Endothelial cell of umbilical vein (primary cell): ENCODE measurements at regions not wholly inside any gene's neighbourhood (a gene's known extent, or its start where the extent isn't known, plus 50 kb on each side); places are given as distances from the start of the nearest gene placed in this dataset.

Experiments used
- BruUV-seq: library from RNA; stranded (reverse); fragments of 400-500 nt; replicated peaks from 2 replicates; lab custom pipeline; 2021; lab: Mats Ljungman, UMichigan
- CTCF ChIA-PET: fragments of 300-600, 350-600 bp; sonication (Branson Sonifier 250); formaldehyde crosslinking; loops from one replicate; lab custom pipeline; 2021; ENCODE audit warnings: antibody characterized with exemption, inconsistent platforms; lab: Charles Lee
- POLR2A ChIA-PET: fragments of 300-600, 350-600 bp; sonication (Branson Sonifier 250); formaldehyde crosslinking; loops from one replicate; lab custom pipeline; 2021; ENCODE audit warnings: antibody characterized with exemption, inconsistent platforms; lab: Charles Lee
- DNase-seq: peaks from one replicate; pipeline ENCODE4 v3.0.0-alpha.2; 2011; ENCODE audit warnings: low read depth, low spot score
- FAIRE-seq: peaks from 2 replicates; lab custom pipeline; 2011; peaks lifted over from hg19 to GRCh38; lab: Jason Lieb, UNC
- H2AFZ ChIP-seq: 2 replicates; pipeline ENCODE4 v1.6.0; 2012; ENCODE audit warnings: low read depth, low read length, control low read depth, inconsistent platforms
- H3K27ac ChIP-seq: 2 replicates; pipeline ENCODE4 v1.5.1; 2011; ENCODE audit warnings: low read depth, mild to moderate bottlenecking, control low read depth, low read length, moderate library complexity; ENCODE audit not compliant: insufficient read depth
- H3K27me3 ChIP-seq, 2 experiments: 2 replicates each; pipeline versions ENCODE4 v1.6.0 to v1.6.1; 2011; ENCODE audit warnings: low read length in 2 of 2, mixed read lengths in 1 of 2; ENCODE audit not compliant: control insufficient read depth in 2 of 2, insufficient read depth in 2 of 2
- H3K36me3 ChIP-seq, 2 experiments: 2 replicates in 1 of 2; 3 replicates in 1 of 2; pipeline ENCODE4 v1.5.1; 2011; ENCODE audit warnings: low read length in 2 of 2, mild to moderate bottlenecking in 1 of 2, moderate library complexity in 1 of 2; ENCODE audit not compliant: control insufficient read depth in 2 of 2, insufficient read depth in 2 of 2; ENCODE audit errors: extremely low read depth in 1 of 2
- H3K4me1 ChIP-seq: 3 replicates; pipeline ENCODE4 v1.5.1; 2011; ENCODE audit warnings: mild to moderate bottlenecking, low read length; ENCODE audit not compliant: control insufficient read depth, insufficient read depth; ENCODE audit errors: extremely low read depth
- H3K4me2 ChIP-seq: 2 replicates; pipeline ENCODE4 v1.6.1; 2011; ENCODE audit warnings: low read length, control low read depth, mixed read lengths; ENCODE audit not compliant: insufficient read depth
- H3K4me3 ChIP-seq, 3 experiments: fragments of 200-600 bp in 1 of 3; sonication (generic), shearing (Covaris generic) in 1 of 3; replicated peaks in 1 of 3; 2 replicates each; pipeline ENCODE4 v1.5.1; 2011 to 2016; ENCODE audit warnings: control low read depth in 3 of 3, low read length in 3 of 3, mild to moderate bottlenecking in 2 of 3, inconsistent platforms in 1 of 3, low read depth in 1 of 3, moderate library complexity in 1 of 3; ENCODE audit not compliant: insufficient read depth in 1 of 3
- H3K79me2 ChIP-seq: 2 replicates; pipeline ENCODE4 v1.6.0; 2012; ENCODE audit warnings: low read length, inconsistent platforms; ENCODE audit not compliant: control insufficient read depth, insufficient read depth
- H3K9ac ChIP-seq: replicated peaks from 2 replicates; pipeline ENCODE3; 2011; ENCODE audit warnings: low read length, control low read depth; ENCODE audit not compliant: insufficient read depth; ENCODE audit errors: extremely low read depth
- H3K9me1 ChIP-seq: replicated peaks from 3 replicates; pipeline ENCODE4 v1.6.0; 2011; ENCODE audit warnings: mild to moderate bottlenecking, low read length; ENCODE audit not compliant: control insufficient read depth, insufficient read depth; ENCODE audit errors: extremely low read depth
- H3K9me3 ChIP-seq: replicated peaks from 2 replicates; pipeline ENCODE4 v1.5.1; 2012; ENCODE audit warnings: low read length, inconsistent platforms; ENCODE audit not compliant: control insufficient read depth, insufficient read depth
- H4K20me1 ChIP-seq: replicated peaks from 2 replicates; pipeline ENCODE3; 2011; ENCODE audit warnings: mild to moderate bottlenecking, low read length; ENCODE audit not compliant: control insufficient read depth, insufficient read depth; ENCODE audit errors: extremely low read depth
- CTCF ChIP-seq, 2 donors: IDR thresholded peaks; 1 replicate in 1 of 2; 2 replicates in 1 of 2; pipeline ENCODE4 v1.5.1; 2011; ENCODE audit warnings: low read length in 2 of 2, mild to moderate bottlenecking in 2 of 2, moderate library complexity in 2 of 2, control low read depth in 1 of 2, inconsistent platforms in 1 of 2, low read depth in 1 of 2; ENCODE audit not compliant: insufficient read depth in 1 of 2; ENCODE audit errors: extremely low read depth in 1 of 2
- EZH2 ChIP-seq: IDR thresholded peaks from 2 replicates; pipeline ENCODE4 v1.6.1; 2012; ENCODE audit warnings: borderline replicate concordance, low read depth, mild to moderate bottlenecking, moderate library complexity, low read length, inconsistent platforms; ENCODE audit not compliant: severe bottlenecking
- FOS ChIP-seq: IDR thresholded peaks from 2 replicates; pipeline ENCODE4 v1.6.1; 2011; ENCODE audit warnings: mild to moderate bottlenecking, low read length, moderate library complexity, borderline replicate concordance; ENCODE audit not compliant: insufficient read depth
- GATA2 ChIP-seq: IDR thresholded peaks from 2 replicates; pipeline ENCODE4 v1.7.0; 2011; ENCODE audit warnings: low read depth, mild to moderate bottlenecking, moderate library complexity, mixed read lengths, low read length; ENCODE audit not compliant: insufficient read length, insufficient read depth
- JUN ChIP-seq: IDR thresholded peaks from 2 replicates; pipeline ENCODE4 v1.6.1; 2011; ENCODE audit warnings: borderline replicate concordance, low read depth; ENCODE audit not compliant: insufficient read length, insufficient read depth
- MAX ChIP-seq: IDR thresholded peaks from 2 replicates; pipeline ENCODE4 v1.6.1; 2011; ENCODE audit not compliant: insufficient read depth, insufficient read length
- MYC ChIP-seq: IDR thresholded peaks from one replicate; pipeline ENCODE4 v1.6.1; 2011; ENCODE audit warnings: mild to moderate bottlenecking, low read depth, low read length
- POLR2A ChIP-seq: IDR thresholded peaks from 2 replicates; pipeline ENCODE4 v1.6.1; 2012; ENCODE audit warnings: low read depth, mild to moderate bottlenecking, control low read depth, low read length
- POLR2AphosphoS5 ChIP-seq: IDR thresholded peaks from 2 replicates; pipeline ENCODE4 v1.6.1; 2012; ENCODE audit warnings: low read depth, mild to moderate bottlenecking, control low read depth, low read length, moderate library complexity; ENCODE audit not compliant: insufficient read depth
- dilution Hi-C: fragments of 300-500 bp; cut with MboI; formaldehyde crosslinking; loops from one replicate; pipeline ENCODE4 v1.15.0; 2019; ENCODE audit warnings: low sequenced_read_pairs; ENCODE audit not compliant: extremely low pct_ligation_motif_present
- intact Hi-C: fragments of 100-400 bp; cut with micrococcal nuclease; formaldehyde crosslinking; loops from one replicate; pipeline ENCODE4 v1.10.0; 2022

GRCh38 chr12:17020765-17021164, 414.8 kb upstream of the LMO3 start:
- no peak for DNase-seq
- dilution Hi-C loops, result no loop called here

More at GRCh38 chr12:17020765-17021164, 414.8 kb upstream of the LMO3 start:
- Histone ChIP-seq H3K9me3 (no peaks in the 10 kb centered on the region), H3K27ac (no peak overlapping the region), H2AFZ (no peak overlapping the region), H3K4me1 (no peaks in the 10 kb centered on the region), H3K27me3 (no peaks in the 10 kb centered on the region), H3K4me2 (no peak overlapping the region), H3K9ac (no peak overlapping the region), H3K79me2 (no peaks in the 10 kb centered on the region), H3K9me1 (no peaks in the 10 kb centered on the region), H3K4me3 (no peak overlapping the region), H4K20me1 (no peaks in the 10 kb centered on the region), H3K36me3 (no peaks in the 10 kb centered on the region)
- TF ChIP-seq FOS (no peak), POLR2A (no peak), CTCF (IDR thresholded peaks at IDR 0.05; ENCODE audit: extremely low read depth in 1 of 2, insufficient read depth in 1 of 2, low read depth in 1 of 2, low read length in 2 of 2) (no peak), MYC (no peak), GATA2 (no peak), POLR2AphosphoS5 (no peak), EZH2 (no peak), JUN (no peak), MAX (no peak)
- BruUV-seq, result no TSS peak
- intact Hi-C loops, result no loop called here
- CTCF ChIA-PET, result no interaction called here
- POLR2A ChIA-PET, result no interaction called here
- FAIRE-seq, result no peak
